NOMO-1 treated with DMSO at 0.1 percent for 48 hours (cell line): ENCODE measurements at regions not wholly inside any gene's neighbourhood (a gene's known extent, or its start where the extent isn't known, plus 50 kb on each side); places are given as distances from the start of the nearest gene placed in this dataset.

Source experiments
- DNase-seq: peaks from one replicate; lab custom pipeline; 2025; ENCODE audit not compliant: unreplicated experiment; lab: John Stamatoyannopoulos, UW

- no peak for DNase-seq
These were observed 242.5 kb upstream of the AJAP1 start for GRCh38 chr1:4411862-4412261.

GRCh38 chr1:4415476-4415875 lies 238.9 kb upstream of the AJAP1 start:
- no peak for DNase-seq

- no peak for DNase-seq
These were observed 238.2 kb upstream of the AJAP1 start for GRCh38 chr1:4416189-4416588.

- no peak for DNase-seq
These were observed 236.4 kb upstream of the AJAP1 start for GRCh38 chr1:4418021-4418420.

DNA sequence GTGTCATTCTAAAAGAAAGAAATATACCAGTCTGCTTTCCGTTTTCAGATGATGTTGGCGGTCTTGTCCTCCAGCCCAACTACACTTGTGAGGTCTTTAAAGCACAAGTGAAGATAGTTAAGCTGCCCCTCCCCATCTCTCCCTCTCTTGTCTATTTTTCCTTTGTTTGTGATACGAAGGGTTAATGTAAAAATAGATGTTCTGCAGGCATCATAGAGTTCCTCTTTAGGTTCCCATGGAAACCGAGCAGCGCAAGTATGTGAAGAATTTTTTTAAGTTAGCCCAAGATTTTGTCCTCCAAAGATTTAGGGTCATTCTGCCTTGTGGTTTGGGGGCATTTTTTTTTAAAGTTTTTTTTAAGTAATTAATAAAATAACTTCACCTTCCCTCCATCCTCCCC lies 232.4 kb upstream of the AJAP1 start:
- no peak for DNase-seq

DNA sequence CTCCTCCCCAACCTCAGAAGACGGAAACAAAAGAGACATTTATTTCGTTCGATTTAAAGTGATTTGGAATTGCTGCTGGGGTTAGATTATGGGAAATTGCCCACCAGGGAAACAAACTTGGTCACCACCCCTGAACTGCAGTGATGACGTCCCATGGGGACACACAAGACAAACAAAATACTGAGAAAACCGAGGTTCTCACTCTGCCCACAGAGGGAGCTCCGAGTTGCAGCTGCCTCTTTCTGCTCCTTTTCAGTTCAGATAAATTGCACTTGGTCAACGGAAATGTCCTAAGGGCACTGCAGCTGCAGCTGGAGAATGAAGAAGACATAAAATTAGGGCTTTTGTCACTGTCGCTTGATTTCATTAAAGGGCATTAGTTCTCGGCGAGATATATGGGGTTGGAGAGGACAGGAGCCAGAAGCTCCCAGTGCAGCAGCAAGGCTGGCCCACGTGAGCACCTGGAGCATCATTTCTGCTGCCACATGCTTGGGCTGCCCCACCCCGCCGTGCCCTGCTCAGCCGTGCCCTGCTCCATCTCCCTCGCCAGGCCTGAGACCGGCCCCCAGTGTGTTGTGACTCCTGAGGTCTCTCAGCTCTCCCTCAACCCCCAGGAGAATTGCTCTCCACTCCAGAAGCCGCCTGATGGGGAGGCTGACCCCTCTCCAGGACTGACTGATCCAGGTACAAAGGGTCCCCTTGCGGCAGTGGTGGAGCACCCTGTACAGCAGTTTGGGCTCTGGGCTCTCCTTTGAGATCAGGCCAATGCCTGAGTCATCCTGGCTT lies 231.7 kb upstream of the AJAP1 start:
- DNase-seq = no peak

GRCh38 chr1:4424254-4424653 lies 230.2 kb upstream of the AJAP1 start:
- no peak for DNase-seq

- no peak for DNase-seq
These were observed 229.6 kb upstream of the AJAP1 start for GRCh38 chr1:4424766-4425165.

DNA sequence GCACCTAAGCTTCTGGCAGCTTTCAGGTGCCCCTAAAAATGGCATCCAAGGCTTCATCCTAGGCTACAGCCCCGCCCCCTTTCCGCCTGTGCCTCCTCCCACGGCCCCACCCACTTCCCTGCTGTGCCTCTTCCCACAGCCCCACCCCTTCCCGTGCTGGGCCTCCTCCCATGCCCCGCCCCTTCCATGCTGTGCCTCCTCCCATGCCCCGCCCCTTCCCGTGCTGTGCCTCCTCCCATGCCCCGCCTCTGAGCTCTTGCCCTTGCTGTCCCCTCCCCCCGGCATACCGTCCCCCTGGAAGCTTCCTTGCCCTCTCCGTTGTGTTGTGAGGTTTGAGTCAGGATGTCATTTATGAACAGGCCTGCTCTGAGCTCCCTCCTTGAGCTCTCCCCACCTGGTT lies 228.5 kb upstream of the AJAP1 start:
- no peak for DNase-seq

GRCh38 chr1:4428711-4429110 lies 225.7 kb upstream of the AJAP1 start:
- DNase-seq = no peak

DNA sequence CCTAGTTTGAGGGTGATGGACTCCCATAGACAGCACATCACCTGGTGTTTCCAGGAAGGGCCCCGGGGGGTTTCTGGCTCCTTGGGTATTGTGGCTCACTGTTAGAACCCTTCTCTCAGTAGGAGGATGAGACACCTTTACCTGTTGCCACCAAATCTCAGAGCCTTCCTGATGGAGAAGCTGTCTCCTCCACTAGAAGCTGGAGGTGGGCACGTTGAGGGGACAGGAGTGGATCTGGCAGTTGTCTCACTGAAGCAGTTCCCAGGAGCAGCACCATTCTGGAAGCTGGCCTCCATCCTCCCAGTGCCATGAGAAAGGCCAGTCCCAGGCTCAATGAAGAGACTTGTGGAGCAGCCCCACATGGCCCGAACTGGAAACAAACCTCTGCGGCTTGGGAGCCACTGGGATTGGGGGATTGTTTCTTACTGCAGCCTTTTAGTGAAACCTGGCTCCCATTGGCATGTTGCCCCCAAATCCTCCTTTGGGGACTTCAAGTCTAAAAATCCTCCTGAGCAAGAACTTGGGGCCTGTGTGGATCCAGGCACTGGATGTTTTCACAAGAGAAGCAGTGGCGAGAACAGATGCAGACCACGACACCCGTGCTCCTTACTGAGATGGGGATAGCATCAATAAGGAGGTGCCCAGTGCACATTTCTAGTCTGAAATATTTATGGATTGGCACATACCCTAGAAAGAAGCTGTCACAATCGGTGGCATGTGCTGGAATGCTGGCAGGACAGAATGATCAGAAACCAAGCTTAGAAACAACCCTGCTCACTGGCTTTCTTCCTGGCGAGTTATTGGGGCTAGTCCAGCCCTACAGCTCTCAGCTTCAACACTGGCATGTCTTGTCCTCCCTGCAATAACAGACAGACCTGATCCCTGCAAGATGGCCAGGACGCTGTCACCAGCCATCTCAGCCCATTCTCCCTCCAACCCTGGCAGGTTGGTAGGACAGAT lies 223.7 kb upstream of the AJAP1 start:
- DNase-seq = no peak

DNA sequence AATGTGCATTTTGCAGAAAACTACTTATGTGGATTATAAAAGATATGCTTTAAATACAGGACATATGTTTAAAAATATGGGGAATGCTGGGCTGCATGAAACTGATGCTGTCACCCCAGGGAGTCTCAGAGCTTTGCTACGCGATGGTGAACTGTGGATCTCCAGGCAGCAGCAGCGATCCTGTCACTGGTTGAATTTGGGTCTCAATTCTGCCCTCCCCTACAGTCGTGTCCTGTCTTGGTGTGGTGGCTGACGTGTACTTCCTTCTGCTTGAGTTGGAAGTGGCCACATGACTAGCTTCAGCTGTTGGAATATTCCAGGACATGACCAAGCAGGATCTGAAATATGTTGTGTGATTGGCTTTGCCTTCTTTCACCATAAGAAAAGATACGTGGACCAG lies 222.9 kb upstream of the AJAP1 start:
- no peak for DNase-seq

- DNase-seq = no peak
These were observed 221.3 kb upstream of the AJAP1 start for GRCh38 chr1:4433075-4433474.

DNA sequence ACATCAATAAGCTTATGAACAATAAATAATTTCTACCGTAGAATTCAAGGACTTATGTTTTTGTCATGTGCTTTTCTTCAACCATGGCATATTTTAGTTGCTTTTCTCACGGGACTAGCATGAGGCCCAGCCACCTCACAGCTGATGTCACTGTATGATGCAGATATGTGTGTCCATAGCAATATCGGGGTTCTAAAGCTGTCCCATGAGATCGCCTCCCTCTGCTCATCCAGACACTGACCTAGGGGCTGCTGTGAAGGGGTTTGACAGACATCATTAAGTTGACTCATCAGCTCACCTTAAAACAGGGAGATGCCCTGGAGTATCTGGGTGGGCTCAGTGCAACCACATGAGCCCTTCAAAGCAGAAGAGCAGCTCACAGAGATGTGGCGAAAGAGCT lies 210.3 kb upstream of the AJAP1 start:
- DNase-seq = no peak

DNA sequence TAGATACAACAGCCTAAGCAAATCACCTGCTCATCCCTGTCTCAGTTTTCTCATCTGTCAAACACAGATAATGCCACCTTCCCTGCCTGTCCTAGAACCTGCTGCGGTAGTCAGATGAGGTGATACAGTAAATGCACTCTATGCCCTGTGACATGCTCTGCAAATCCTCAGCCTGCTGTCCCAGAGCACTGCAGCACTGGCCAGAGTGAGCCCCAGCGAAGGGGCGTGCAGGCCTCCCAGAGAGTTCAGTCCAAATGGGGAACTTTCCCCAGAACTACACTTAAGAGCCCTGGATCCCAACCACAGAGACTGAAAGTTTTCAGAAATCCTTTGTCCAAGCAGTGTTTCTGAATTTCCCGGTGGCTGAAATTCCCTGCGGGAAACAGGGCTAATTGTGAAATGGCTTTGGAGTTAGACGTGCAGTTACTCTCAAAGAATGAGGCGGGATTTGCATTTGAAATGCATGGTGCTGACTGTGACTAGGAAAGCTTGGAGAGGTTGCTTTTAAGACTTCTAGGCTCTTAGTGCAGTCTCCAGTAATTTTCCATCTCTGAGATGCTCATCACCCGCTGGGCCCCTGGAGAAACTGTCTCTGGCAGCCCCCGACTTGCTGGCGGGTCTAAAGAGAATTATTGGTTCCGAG lies 206.5 kb upstream of the AJAP1 start:
- no peak for DNase-seq

DNA sequence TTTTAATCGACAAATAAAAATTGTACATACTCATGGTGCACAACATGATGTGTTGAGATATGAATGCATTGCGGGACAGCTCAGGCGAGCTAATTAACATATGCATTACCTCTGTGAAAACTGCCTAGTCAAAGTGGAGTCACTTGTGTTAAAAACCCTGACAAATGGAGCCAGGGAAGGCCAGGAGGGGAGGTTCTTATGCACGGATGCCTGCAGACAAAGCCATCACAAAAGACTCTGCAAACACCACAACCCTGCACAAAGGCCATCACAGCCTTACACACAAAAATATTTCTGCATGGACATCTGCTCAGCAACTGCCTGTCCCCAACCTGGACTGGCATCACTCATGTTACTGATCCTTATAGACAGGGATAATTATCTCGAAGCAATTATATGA lies 204.4 kb upstream of the AJAP1 start:
- DNase-seq = no peak

DNA sequence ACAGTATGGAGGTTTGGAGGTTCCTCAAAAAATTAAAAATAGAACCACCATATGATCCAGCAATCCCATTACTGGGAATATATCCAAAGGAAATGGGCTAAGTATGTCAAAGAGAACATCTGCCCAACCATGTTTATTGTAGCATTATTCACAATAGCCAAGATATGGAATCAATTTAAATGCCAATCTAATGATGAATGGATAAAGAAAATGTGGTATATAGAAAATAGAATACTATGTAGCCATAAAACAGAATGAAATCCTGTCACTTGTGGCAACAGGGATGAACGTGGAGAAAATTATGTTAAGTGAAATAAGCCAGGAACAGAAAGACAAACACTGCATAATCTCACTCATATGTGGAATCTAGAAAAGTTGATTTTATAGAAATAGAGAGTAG lies 201.7 kb upstream of the AJAP1 start:
- DNase-seq = no peak

GRCh38 chr1:4460052-4460451 lies 194.4 kb upstream of the AJAP1 start:
- DNase-seq = no peak

GRCh38 chr1:4460651-4461050 lies 193.8 kb upstream of the AJAP1 start:
- DNase-seq = no peak

DNA sequence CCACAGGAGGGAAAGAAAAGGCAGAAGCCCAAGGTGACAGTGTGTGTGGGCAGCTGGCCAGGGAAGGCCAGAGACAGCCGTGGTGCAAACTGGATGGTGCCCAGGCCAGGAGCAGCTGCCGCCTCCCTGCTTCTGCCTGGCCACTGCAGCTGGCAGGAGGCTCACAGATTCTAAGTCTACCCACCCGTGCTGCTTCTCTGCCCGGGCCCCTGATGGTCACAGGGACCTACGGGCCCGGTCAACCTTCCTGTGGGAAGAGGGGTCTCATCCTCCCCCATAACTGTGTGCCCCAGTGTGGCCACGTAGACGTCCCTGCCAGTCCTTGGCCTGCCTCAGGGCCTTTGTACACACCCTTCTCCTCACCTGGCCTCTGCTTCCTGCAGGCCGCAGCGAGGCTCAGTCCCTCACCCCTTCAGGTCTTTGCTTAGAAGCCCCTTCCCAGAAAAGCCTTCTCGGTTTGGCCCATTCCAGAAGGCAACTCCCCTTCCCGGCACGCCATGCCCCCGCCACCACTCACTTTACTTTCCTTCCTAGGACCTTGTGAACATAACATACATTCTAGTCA lies 192.6 kb upstream of the AJAP1 start:
- no peak for DNase-seq

GRCh38 chr1:4462831-4463484 lies 191.5 kb upstream of the AJAP1 start:
- DNase-seq = no peak
